ENCODE measurements at regions not wholly inside any gene's neighbourhood (a gene's known extent, or its start where the extent isn't known, plus 50 kb on each side); places are given as distances from the start of the nearest gene placed in this dataset.

GRCh38 chr6:87926072-87926471 is 121.6 kb upstream of the SPACA1 start:
- Histone ChIP-seq H3K18ac (ENCODE audit: insufficient read length, low read depth, low read length) (no peak overlapping the region), H4K20me1 (ENCODE audit: control insufficient read depth, insufficient read depth, insufficient read length) (no peaks in the 10 kb centered on the region), H4K91ac (ENCODE audit: insufficient read length, low read depth, low read length) (no peak overlapping the region), H3K56ac (ENCODE audit: insufficient read length, low read depth, low read length) (no peak overlapping the region), H2BK20ac (ENCODE audit: low read depth, low read length, poor library complexity, severe bottlenecking) (no peak overlapping the region), H3K4me2 (ENCODE audit: insufficient read depth, insufficient read length, low read length) (no peak overlapping the region), H2AK5ac (ENCODE audit: insufficient read length, low read length) (no peak overlapping the region), H3K23me2 (ENCODE audit: insufficient read length, low read depth, low read length, poor library complexity, severe bottlenecking) (no peaks in the 10 kb centered on the region), H3K4me1 (ENCODE audit: insufficient read depth, low read length) (no peaks in the 10 kb centered on the region), H3K23ac (ENCODE audit: insufficient read length, low read depth, low read length) (no peak overlapping the region), H3K27ac (ENCODE audit: insufficient read length, low read depth, low read length) (no peak overlapping the region), H3K79me1 (ENCODE audit: insufficient read depth, low read depth, low read length, poor library complexity, severe bottlenecking) (no peaks in the 10 kb centered on the region), H2BK120ac (ENCODE audit: low read depth, low read length, poor library complexity, severe bottlenecking) (no peak overlapping the region), H2BK12ac (ENCODE audit: insufficient read length, low read depth, low read length) (no peak overlapping the region), H2BK15ac (ENCODE audit: low read depth, low read length) (no peak overlapping the region), H3K9ac (ENCODE audit: extremely low read depth, insufficient read length, low read length) (no peak overlapping the region), H4K5ac (ENCODE audit: insufficient read length, low read depth, low read length) (no peak overlapping the region), H2BK5ac (ENCODE audit: insufficient read length, low read length) (no peak overlapping the region), H3K14ac (ENCODE audit: insufficient read depth, low read length) (no peak overlapping the region), H3T11ph (ENCODE audit: low read length) (no peak overlapping the region), H3K4ac (ENCODE audit: low read depth, low read length) (no peak overlapping the region), H4K8ac (replicated peaks; ENCODE audit: insufficient read length, low read depth, low read length) (no peak overlapping the region), H3K27me3 (ENCODE audit: insufficient read depth, low read length) (no peaks in the 10 kb centered on the region), H3K79me2 (ENCODE audit: insufficient read depth, low read length) (no peaks in the 10 kb centered on the region), H2AFZ (ENCODE audit: low read length) (no peak overlapping the region), H3K9me3 (ENCODE audit: control insufficient read depth, low read depth, low read length) (no peaks in the 10 kb centered on the region)
- 0 out of 5 replicates have a peak, but pooled peaks cover 0 to 2% of the 10 kb centered on the region in 2 experiments for H3K9me3 Mint-ChIP-seq
- DNase-seq: no peak
- WGBS (ENCODE audit: extremely low coverage, insufficient read length, low lambda C conversion rate): no CpG with 5 or more reads among the region's 6 CpGs
- no peaks in the 10 kb centered on the region; a peak in 1 of 7 replicates for H3K36me3 Mint-ChIP-seq (ENCODE audit: insufficient read depth in 1 of 3, low read depth in 3 of 3)
- peaks cover 6 to 12% of the 10 kb centered on the region in 2 experiments for H3K4me1 Mint-ChIP-seq
- H3K4me3 Mint-ChIP-seq: no peak overlapping the region
- TF ChIP-seq CTCF (conservative IDR thresholded peaks at IDR 0.05): no peak
- peak overlapping the region in 1 of 3 experiments; percentile 17; a peak in 1 of 7 replicates for H3K27ac Mint-ChIP-seq
- peaks cover 3% of the 10 kb centered on the region for H3K27me3 Mint-ChIP-seq (ENCODE audit: low read depth)
